Urothelium cell line (cell line): ENCODE measurements at regions not wholly inside any gene's neighbourhood (a gene's known extent, or its start where the extent isn't known, plus 50 kb on each side); places are given as distances from the start of the nearest gene placed in this dataset.
"Not testable (repeated sequence)": the region's sequence is repeated elsewhere in the genome, so short reads cannot be mapped to it uniquely, and the experiment has no call there.

Experiments used
- DNase-seq: peaks from one replicate; pipeline ENCODE4 v3.0.0; 2011; ENCODE audit warnings: low spot score, mixed read lengths
- FAIRE-seq: peaks from 2 replicates; lab custom pipeline; 2011; peaks lifted over from hg19 to GRCh38; lab: Jason Lieb, UNC

- FAIRE-seq, result no peak
- DNase-seq, result no peak
These were observed 79.2 kb upstream of the CEP126 start for GRCh38 chr11:101835506-101836063.

GRCh38 chr11:101830475-101830874 lies 84.3 kb upstream of the CEP126 start:
- DNase-seq, FAIRE-seq: not testable (repeated sequence)

DNA sequence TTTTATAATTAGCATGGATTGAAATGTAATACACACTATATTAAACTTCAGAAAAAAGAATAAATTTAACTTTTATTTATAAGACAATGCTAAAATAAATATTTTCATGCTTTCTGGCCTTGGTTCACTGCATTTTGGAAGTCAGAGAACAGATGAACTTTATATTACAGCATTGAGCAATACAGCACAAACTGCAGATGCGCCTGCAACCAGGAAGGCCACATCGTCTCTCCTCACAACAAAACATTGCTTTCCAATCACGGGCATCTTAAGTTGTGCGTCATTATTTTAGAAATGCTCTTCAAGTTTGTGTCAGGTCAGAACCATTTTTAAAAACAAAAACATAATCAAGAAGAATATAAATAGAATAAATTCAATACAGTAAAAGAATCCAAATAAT lies 89.3 kb upstream of the CEP126 start:
- FAIRE-seq, result no peak
- DNase-seq, result no peak

- no peak for DNase-seq
- no peak for FAIRE-seq
These were observed 97.2 kb upstream of the CEP126 start for GRCh38 chr11:101817581-101817980.

DNA sequence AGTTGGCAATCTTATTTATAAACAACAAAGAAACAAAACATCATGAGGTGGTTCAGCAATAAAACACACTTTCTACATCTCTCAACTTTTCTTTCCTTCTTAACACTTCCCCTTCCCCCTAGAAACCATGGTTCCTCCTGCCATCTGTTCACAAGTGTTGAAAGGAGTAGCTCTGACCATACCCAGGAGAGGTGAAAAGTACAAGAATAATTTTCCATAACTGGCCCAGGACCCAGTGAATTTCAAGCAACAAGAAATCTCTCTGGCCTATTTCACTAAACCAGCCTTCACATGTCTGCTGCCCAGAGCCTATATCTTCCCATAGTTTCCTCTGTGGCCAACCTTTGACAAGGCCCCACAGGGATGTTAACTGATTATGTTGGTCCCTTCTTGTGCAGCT lies 98.2 kb upstream of the CEP126 start:
- FAIRE-seq, result no peak
- DNase-seq, result no peak

DNA sequence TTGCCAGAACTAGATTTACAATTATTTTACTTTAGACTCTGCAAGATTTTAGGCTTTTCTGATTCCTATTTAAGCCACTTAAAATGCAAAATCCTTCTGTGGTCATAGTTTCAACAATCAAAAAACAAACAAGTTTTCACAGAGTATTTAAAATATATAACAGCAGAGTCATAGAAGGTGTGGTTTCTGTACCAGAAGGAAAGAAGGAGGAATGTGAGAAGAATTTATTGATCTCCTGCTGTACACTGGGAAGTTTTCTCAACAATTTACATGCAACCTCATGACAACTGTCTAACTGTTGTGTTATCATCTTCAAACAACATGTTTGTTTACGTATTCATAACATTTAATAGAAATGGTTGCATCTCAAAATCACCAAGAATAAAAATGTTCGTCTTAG lies 102.3 kb upstream of the CEP126 start:
- DNase-seq (no peak), FAIRE-seq (no peak)

- no peak for FAIRE-seq
- DNase-seq, result no peak
These were observed 104.3 kb upstream of the CEP126 start for GRCh38 chr11:101810546-101810945.

- FAIRE-seq (no peak), DNase-seq (no peak)
These were observed 107.3 kb upstream of the CEP126 start for GRCh38 chr11:101807531-101807930.

GRCh38 chr11:101803651-101804050 lies 111.2 kb upstream of the CEP126 start:
- no peak for FAIRE-seq

DNA sequence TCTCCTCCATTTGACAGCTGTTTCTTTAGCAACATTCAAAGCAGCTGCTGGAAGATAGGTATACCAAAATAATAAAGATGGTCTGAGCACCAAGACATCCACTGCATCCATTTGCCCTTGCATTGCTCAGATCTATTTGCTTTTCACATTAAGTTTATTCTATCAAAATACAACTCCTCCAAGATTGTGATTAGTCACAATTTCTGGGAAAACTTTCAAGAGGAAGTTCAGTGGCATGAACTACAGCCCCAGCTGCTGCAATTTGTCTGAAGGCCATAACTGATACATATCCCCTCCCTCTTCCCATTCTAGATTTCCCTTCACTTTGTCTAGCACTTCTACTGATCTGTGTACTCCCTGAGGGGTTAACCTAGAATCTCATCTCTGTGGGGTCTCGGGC lies 117.5 kb upstream of the CEP126 start:
- DNase-seq (no peak), FAIRE-seq (no peak)

More at GRCh38 chr11:101803651-101804050, 111.2 kb upstream of the CEP126 start:
- DNase-seq, result no peak

- no peak for DNase-seq
- FAIRE-seq, result no peak
These were observed 122.0 kb upstream of the CEP126 start for GRCh38 chr11:101792814-101793213.

- DNase-seq (no peak), FAIRE-seq (no peak)
These were observed 127.9 kb upstream of the CEP126 start for GRCh38 chr11:101786916-101787315.

DNA sequence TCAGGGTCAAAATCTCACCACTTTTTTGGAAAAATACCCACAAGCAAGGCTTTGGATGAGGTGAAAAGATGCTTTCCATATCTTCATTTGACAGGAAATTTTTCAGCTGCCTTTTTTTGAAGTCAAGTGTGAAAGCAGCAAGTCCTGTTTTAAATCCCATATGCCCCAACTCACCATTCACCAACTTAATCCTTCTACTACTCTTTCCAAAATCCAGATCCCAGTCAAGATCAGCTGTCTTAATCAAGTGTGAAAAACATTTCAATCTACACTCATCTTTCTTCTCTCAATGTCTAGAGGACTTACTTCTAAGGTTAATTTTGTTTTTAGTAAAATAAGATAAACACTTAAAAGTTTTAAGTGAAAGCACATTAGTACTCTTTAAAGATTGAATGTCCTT lies 128.4 kb upstream of the CEP126 start:
- DNase-seq (no peak), FAIRE-seq (no peak)

GRCh38 chr11:101779167-101779566 lies 135.6 kb upstream of the CEP126 start:
- DNase-seq, FAIRE-seq: not testable (repeated sequence)

GRCh38 chr11:101777476-101777875 lies 137.3 kb upstream of the CEP126 start:
- no peak for FAIRE-seq
- no peak for DNase-seq

- DNase-seq, result no peak
- no peak for FAIRE-seq
These were observed 139.8 kb upstream of the CEP126 start for GRCh38 chr11:101775033-101775432.

- FAIRE-seq, result no peak
- DNase-seq, result no peak
These were observed 144.2 kb upstream of the CEP126 start for GRCh38 chr11:101770648-101771047.

DNA sequence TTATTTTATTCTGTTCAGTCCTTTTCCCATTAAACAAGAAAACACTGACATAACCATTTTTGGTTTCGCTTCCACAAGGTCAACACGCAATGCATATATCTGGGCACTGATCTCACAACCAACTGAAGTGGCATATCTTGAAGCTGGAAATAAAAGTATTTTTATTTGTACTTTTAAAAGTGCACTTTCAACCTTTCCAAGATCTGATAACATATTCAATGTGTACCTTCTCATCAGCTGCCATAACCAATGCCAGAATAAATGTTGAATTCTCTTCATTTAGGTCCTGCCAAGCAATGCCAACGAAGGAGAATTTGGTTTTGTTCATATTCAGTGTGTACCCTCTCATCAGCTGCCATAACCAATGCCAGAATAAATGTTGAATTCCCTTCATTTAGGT lies 148.9 kb upstream of the CEP126 start:
- no peak for FAIRE-seq
- no peak for DNase-seq

GRCh38 chr11:101759771-101760450 lies 154.9 kb upstream of the CEP126 start:
- DNase-seq (no peak), FAIRE-seq (no peak)

GRCh38 chr11:101757741-101758140 lies 157.1 kb upstream of the CEP126 start:
- no peak for FAIRE-seq

DNA sequence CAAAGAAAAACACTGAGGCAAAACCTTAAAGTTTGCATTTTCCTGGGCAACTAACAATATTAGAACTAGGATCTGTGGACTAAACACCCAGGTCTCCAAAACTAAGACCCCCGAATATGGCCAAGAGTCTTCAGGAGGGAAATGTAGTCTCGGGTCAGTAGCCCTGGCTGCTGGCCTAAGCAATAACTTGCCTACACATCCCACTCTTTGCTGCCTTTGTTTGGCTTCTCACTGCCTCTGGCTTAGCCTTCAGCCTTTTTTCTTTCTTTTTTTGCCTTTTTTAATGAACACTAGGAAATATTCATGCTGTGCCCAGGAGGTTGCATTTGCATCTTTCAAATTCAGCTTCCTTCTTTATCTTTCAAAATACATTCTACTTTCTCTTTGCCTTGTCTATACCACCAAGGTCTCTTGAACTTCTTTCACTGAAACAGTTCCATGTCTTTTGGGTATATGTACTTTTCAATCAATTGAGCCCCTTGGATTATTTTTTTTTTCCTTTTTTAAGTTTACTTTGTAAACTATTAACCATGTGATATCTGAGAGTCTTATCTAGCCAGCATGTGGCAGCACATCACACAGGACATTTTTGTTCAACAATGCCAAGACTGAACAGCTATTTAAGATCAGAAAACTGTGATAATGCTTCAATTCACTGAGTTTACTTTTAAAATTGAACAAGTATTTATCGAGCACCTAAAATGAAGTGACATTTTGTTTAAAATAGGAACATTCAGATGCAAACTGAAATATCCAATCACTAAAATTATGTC lies 165.0 kb upstream of the TRPC6 start:
- DNase-seq (no peak), FAIRE-seq (no peak)

More at GRCh38 chr11:101757741-101758140, 157.1 kb upstream of the CEP126 start:
- DNase-seq, result no peak

DNA sequence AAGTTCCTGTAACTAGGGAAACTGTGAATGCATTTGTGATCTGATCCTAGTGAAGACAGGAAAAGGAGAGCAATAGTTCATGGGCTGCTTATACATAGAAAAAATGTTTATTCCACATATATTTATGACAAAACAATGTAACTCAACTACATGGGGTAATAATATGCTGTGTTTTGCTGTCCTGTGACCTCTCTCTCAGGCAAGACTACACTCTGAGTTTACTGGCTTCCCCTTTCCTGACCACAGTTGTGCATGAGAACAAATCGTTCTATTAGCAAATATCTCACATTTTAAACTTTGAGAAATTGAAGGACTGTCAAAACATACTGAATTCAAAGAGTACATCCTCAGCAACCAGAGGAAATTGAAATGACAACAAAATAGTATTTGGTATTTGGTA lies 161.9 kb upstream of the TRPC6 start:
- FAIRE-seq, result no peak

More for the DNA sequence above, 161.9 kb upstream of the TRPC6 start:
- DNase-seq, result no peak
